GM21737 (cell line): ENCODE measurements at regions not wholly inside any gene's neighbourhood (a gene's known extent, or its start where the extent isn't known, plus 50 kb on each side); places are given as distances from the start of the nearest gene placed in this dataset.

ENCODE experiments used
- ATAC-seq: cut with Tn5 transposase; IDR thresholded peaks from one replicate; pipeline ENCODE4 v1.9.1; 2021; ENCODE audit warnings: mild to moderate bottlenecking, moderate library complexity; ENCODE audit not compliant: unreplicated experiment

GRCh38 chr11:80346353-80347059 is 905.7 kb upstream of the TENM4 start:
- no peak for ATAC-seq

DNA sequence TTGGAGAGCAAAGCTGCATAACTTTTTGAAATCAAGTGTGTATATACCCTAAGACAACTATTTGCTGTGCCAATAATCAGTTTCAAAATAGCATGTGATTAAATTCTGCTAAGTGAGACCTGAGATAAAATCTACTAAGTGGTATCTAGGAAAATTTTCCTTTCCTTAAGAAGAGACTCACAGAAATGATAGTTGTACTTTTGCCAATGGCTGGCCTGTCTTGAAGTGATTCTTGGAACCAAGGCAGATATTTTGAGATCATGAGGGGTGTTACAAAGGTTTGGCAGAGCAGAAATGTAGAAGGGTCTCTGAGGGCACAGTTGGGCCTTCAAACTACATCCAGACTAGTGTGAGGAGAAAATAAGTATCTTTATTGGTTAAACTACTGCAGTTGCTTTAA is 902.6 kb upstream of the TENM4 start:
- ATAC-seq: no peak

GRCh38 chr11:80338231-80338630 is 897.4 kb upstream of the TENM4 start:
- no peak for ATAC-seq

GRCh38 chr11:80331694-80332093 is 890.9 kb upstream of the TENM4 start:
- no peak for ATAC-seq

- no peak for ATAC-seq
These were observed 889.4 kb upstream of the TENM4 start for GRCh38 chr11:80330264-80330663.

GRCh38 chr11:80328774-80329173 is 887.9 kb upstream of the TENM4 start:
- ATAC-seq: no peak

DNA sequence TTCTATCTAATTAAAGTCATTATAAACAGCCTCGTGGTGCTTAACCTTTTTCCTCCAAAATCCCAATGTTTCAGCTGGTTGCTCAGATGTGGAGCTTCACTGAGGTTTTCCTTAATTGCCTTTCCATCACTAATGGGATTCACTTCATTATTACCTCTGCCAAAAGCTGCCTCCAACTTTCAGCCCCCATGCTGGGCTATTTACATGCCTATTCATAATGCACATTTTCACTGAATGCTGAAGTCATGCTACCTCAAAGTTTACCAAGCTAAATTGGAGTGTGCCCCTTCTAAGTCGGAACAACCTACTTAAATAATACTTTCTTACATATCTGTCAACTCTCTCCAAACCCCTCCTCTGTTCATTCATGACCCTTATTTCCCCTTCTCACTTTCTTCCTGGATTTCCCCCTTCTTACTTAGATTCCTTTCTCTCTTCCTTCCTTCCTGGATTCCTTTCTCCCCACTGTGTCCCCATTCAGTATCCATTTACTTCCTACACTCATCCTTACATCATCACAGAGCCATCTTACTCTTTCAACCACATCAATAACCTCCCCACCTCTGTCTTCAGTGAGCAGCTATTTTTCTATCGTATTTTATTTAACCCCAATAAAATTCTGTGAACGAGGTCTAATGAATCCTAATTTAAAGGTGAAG is 887.3 kb upstream of the TENM4 start:
- ATAC-seq: no peak

DNA sequence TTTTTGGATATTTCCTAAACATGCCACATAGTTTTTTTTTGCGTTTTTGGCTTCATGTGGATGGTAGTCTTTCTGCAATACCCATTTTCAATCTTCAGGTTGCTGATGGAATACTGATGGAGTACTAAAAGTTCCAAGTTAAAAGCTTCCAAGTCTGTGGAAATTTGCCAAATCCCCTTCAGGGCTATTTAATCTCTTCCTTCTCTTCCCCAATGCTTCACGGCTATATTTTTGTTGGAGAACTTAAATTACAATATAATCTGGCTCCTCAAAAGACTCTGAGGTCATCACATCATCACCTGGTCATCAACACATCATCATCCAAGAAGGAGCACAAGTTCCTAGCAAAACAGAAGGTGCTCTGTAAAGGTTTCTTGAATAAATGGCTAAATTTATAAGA is 881.0 kb upstream of the TENM4 start:
- no peak for ATAC-seq

GRCh38 chr11:80320765-80321164 is 879.9 kb upstream of the TENM4 start:
- no peak for ATAC-seq

DNA sequence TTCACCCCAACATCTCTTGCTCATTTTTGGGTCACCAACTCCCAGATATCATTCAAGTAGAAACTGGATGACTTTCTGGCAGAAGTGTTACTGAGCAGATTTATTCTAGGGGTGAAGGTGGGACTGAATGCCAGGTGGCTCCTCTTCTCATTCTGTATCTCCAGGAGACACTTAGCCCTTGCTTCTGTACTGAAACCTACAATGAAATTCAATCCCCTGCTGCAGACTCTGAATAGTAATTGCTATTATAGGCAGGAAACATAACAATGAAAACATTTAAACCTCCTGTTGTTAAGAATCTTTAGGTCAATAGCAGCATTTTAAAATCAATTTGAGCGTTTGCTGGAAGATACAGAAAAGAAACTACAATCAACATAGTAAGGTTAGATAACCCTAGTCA is 879.4 kb upstream of the TENM4 start:
- ATAC-seq: no peak

- ATAC-seq: no peak
These were observed 876.8 kb upstream of the TENM4 start for GRCh38 chr11:80317612-80318011.

- ATAC-seq: no peak
These were observed 874.4 kb upstream of the TENM4 start for GRCh38 chr11:80315200-80315599.

- ATAC-seq: no peak
These were observed 868.5 kb upstream of the TENM4 start for GRCh38 chr11:80309301-80309700.

- ATAC-seq: no peak
These were observed 866.8 kb upstream of the TENM4 start for GRCh38 chr11:80307676-80308075.

DNA sequence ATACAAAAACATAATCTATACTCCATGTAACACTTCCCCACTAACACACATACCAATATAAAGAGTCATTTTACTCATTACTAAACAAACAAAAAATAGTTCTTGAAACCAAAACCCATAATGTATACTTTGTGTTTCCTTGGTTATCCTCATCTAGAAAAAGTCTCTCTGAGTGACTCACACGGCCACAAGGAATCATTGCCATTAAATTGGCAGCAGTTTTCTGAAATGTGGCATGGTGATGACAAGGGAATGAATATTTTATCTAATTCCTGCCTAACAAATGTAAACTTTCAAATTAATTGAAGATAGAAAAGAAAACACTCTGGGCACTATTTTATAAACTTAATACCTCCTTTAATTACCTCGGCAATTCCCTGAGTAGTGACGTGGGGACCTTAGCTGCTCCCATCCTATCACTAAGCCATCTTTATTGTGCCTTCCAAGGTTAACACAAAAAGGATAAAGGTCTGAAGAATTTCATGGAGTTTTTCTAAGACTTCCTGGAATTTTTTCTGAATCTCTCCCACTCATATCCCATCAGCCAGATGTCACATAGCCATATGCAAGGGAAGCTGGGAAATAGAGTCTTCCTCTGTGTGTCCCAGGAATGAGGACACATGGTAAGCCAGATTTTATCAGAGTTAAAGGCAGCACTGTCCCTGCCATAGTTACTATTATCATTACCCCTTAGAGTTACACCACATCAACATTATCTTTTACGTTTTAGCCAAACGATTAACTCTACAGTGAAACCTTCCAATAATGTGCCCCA is 857.2 kb upstream of the TENM4 start:
- no peak for ATAC-seq

GRCh38 chr11:80293293-80293692 is 852.5 kb upstream of the TENM4 start:
- ATAC-seq: no peak

DNA sequence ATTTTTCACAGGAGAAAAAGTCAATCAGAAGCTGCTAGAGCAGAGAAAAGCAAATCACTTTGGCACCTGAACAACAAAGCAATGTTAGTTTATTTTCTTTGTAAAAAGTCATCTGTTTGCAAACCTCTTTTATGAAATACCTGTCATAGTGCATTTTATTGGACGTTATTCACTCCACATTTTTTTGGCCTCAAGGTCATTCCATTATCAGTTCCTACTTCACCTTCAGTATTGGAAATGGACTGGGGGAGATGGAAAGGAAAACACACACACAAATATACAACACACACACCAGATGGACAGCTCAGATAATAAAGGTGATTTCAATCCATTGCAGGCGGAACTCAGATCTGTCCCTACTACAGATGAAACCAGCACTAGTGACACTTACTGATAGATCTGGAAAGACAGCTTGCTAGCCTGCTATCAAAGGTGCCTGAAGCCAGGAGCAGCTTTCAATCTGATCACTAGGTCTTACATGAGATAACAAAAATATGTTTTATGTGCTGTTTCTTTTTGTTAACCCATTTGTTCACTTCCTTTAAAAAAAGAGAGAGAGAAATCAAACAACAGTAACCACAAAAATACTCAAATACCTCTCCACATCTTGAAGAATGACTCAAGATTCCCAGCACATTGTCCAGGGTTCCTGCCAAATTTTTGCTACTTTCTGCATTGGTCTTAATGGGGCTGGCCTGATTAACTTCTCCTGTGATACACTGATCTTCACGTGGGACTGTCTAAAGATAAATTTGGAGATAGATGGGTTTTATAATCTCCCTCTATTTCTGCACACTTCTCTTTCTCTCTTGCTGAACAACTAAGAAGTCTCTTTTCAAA is 844.3 kb upstream of the TENM4 start:
- no peak for ATAC-seq

DNA sequence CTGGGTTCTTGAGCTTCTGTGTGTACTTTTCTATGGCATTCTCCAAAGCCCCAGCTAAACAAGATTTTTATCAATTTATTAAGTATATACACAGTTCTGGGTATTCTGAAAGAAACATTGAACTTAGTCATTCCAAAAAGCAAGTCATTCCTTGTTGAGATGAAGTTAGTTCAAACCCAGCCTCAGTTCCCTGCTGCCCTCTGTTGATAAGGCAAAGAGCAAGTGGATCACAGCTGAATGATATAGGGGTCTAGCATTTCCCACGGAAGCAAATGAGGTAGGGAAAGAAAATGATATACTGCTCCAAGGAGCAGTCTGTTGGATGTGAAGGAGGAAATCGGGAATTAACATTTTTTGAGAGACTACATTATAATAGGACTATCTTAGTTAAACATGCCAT is 841.8 kb upstream of the TENM4 start:
- no peak for ATAC-seq

DNA sequence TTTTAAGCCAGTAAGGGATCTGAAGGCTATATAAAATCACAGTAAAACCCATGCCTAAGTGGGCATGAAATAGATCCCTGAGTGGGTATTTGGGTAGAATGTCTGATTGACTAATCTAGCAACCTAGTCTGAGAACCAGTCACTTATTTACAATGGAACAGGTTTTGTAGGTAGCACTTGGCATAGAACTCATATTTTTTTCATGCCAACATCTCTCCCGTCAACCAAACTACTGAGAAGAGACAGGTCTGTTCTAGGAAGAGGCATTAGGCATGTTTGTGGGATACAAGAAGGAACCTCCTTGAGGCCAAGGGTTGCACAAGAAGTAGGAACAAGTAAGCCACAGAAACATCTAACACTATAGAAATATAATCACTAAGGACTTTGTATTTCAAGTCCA is 840.4 kb upstream of the TENM4 start:
- ATAC-seq: no peak

DNA sequence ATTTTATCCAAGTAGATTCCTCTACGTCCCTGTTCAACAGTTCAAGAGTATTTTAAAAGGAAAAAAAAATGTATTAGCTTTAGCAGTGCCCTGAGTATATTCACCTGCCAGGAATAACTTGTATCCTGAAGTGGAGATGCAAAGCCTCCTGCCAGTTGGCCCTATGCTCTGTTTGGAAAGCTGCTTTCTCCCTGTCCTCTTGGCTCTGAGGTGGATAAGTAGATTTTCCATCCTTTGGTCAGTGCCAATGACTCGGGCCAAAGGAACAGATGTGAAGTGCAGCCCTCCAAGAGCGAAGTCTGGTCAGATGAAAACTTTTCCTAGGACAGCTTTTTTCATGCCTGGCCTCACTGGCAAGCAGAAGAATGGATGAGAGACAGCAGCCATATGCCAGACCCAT is 839.9 kb upstream of the TENM4 start:
- no peak for ATAC-seq

GRCh38 chr11:80261776-80262175 is 820.9 kb upstream of the TENM4 start:
- ATAC-seq: no peak
